ENCODE measurements at regions not wholly inside any gene's neighbourhood (a gene's known extent, or its start where the extent isn't known, plus 50 kb on each side); places are given as distances from the start of the nearest gene placed in this dataset.

DNA sequence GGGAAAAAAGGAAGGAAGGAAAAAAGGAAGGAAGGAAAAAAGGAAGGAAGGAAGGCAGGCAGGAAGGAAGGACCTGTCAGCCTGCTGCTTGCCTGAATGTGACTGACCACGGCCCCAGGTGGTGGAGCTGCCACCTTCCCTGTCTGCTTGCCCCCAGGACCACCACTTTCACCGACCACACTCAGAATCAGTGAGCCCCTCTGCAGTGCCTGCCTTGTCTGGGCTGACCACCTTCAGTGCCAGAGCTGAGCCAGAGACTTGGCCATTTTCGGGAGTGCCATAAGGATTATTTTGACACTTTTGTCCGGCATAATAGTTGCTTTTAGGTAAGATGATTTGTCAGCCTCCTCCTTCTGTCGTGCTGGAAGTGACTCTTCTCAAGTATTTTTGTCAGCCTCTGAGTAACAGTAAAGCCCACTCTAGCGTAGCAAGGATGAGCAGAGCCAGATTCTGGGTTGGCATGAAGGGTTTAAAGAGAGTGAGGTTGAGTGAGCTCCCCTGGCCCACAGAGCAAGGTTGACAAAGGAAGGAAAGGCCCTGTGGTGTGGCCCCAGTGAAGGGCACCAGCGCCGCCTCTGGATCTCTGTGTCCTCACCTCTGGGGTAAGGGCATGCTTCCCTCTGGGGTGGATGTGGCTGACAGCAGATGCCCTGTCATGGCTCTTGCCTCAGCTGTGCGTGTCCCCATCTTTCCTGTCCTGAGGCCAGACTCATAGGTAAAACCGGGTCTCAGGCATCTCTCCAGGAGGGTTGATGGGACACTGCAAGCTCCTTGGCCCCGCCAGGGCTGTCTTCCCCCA is 214.7 kb upstream of the FOXQ1 start:
- no peak overlapping the region for H3K4me2 ChIP-seq (ENCODE audit: insufficient read depth, low read length)
- H3K9me3 ChIP-seq (ENCODE audit: insufficient read depth, low read length, severe bottlenecking): no peaks in the 10 kb centered on the region
- no peak overlapping the region for H3K27ac ChIP-seq (ENCODE audit: low read length)
- H3K36me3 ChIP-seq (ENCODE audit: insufficient read depth, low read length): no peaks in the 10 kb centered on the region
- no peak overlapping the region for H3K9ac ChIP-seq (ENCODE audit: low read depth, low read length)
- DNase-seq: no peak
- H2AFZ ChIP-seq (ENCODE audit: low read depth, low read length): no peak overlapping the region
- peaks cover 11% of the 10 kb centered on the region for H3K27me3 ChIP-seq (ENCODE audit: insufficient read depth, low read length, poor library complexity)
- H3K4me3 ChIP-seq (ENCODE audit: low read depth in 1 of 2, low read length in 2 of 2): no peak overlapping the region
- no peak for ATAC-seq (ENCODE audit: insufficient read depth, low read depth)
- TF ChIP-seq, protein P1, sequence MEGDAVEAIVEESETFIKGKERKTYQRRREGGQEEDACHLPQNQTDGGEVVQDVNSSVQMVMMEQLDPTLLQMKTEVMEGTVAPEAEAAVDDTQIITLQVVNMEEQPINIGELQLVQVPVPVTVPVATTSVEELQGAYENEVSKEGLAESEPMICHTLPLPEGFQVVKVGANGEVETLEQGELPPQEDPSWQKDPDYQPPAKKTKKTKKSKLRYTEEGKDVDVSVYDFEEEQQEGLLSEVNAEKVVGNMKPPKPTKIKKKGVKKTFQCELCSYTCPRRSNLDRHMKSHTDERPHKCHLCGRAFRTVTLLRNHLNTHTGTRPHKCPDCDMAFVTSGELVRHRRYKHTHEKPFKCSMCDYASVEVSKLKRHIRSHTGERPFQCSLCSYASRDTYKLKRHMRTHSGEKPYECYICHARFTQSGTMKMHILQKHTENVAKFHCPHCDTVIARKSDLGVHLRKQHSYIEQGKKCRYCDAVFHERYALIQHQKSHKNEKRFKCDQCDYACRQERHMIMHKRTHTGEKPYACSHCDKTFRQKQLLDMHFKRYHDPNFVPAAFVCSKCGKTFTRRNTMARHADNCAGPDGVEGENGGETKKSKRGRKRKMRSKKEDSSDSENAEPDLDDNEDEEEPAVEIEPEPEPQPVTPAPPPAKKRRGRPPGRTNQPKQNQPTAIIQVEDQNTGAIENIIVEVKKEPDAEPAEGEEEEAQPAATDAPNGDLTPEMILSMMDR (IDR thresholded peaks at IDR 0.05; ENCODE audit: borderline replicate concordance, extremely low read depth, low read length, poor library complexity, severe bottlenecking): no peak
- TF ChIP-seq EZH2 (IDR thresholded peaks at IDR 0.05; ENCODE audit: borderline replicate concordance, low read depth, low read length, severe bottlenecking): no peak
- no peaks in the 10 kb centered on the region for H3K4me1 ChIP-seq (ENCODE audit: insufficient read depth, low read length)
- H3K79me2 ChIP-seq (ENCODE audit: insufficient read depth, low read length): no peaks in the 10 kb centered on the region
- no peaks in the 10 kb centered on the region for H4K20me1 ChIP-seq (ENCODE audit: insufficient read depth, low read length)

DNA sequence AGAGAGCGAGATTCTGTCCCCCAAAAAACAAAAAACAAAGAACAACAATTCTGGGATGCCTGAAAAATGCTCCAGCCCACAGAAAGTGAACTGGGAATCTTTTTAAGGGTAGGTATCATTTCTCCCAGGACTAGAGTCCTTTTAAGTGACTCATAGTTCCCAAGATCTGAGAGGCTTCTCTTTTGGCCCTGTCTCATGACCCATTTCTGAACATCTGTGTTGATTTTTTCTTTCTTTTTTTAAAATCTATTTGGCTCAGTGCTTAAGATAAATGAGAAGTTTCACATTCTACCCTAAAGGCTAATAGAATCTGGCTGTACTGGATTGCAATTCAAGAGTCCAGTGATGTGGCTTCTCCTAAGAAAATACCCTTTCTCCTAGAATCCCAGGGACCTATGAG is 217.6 kb upstream of the FOXQ1 start:
- Histone ChIP-seq H3K27ac (ENCODE audit: low read length) (no peak overlapping the region), H3K9ac (ENCODE audit: low read depth, low read length) (no peak overlapping the region), H3K9me3 (ENCODE audit: insufficient read depth, low read length, severe bottlenecking) (no peaks in the 10 kb centered on the region), H3K36me3 (ENCODE audit: insufficient read depth, low read length) (no peaks in the 10 kb centered on the region), H3K4me2 (ENCODE audit: insufficient read depth, low read length) (no peak overlapping the region), H3K4me1 (ENCODE audit: insufficient read depth, low read length) (no peaks in the 10 kb centered on the region), H3K79me2 (ENCODE audit: insufficient read depth, low read length) (no peaks in the 10 kb centered on the region), H3K27me3 (ENCODE audit: insufficient read depth, low read length, poor library complexity) (no peaks in the 10 kb centered on the region), H4K20me1 (ENCODE audit: insufficient read depth, low read length) (no peaks in the 10 kb centered on the region), H3K4me3 (ENCODE audit: low read depth in 1 of 2, low read length in 2 of 2) (no peak overlapping the region), H2AFZ (ENCODE audit: low read depth, low read length) (no peak overlapping the region)
- ATAC-seq (ENCODE audit: insufficient read depth, low read depth): no peak
- DNase-seq: no peak
- TF ChIP-seq EZH2 (IDR thresholded peaks at IDR 0.05; ENCODE audit: borderline replicate concordance, low read depth, low read length, severe bottlenecking): no peak
- TF ChIP-seq, protein P1 (IDR thresholded peaks at IDR 0.05; ENCODE audit: borderline replicate concordance, extremely low read depth, low read length, poor library complexity, severe bottlenecking): no peak

DNA sequence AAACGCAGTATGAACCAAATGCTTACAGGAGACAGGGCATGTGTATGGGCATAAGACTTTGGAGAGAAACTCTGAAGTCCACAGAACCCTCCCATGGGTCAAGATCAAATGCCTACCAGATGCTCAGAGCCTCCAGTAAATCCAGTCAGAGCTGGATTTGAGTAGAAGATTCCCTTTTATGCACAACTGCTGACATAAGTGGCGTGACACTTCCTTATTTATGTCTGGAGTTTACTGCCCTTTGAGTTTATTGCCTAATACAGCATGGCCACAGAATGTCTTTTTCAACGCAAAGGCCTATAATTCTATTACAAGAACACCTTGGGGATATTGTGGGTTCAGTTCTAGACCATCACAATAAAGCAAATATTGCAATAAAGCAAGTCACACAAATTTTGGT is 220.0 kb upstream of the FOXQ1 start:
- H3K4me3 ChIP-seq (ENCODE audit: low read depth in 1 of 2, low read length in 2 of 2): no peak overlapping the region
- H2AFZ ChIP-seq (ENCODE audit: low read depth, low read length): no peak overlapping the region
- H3K27me3 ChIP-seq (ENCODE audit: insufficient read depth, low read length, poor library complexity): no peaks in the 10 kb centered on the region
- no peaks in the 10 kb centered on the region for H3K79me2 ChIP-seq (ENCODE audit: insufficient read depth, low read length)
- H3K27ac ChIP-seq (ENCODE audit: low read length): no peak overlapping the region
- H4K20me1 ChIP-seq (ENCODE audit: insufficient read depth, low read length): no peaks in the 10 kb centered on the region
- no peak for TF ChIP-seq EZH2 (IDR thresholded peaks at IDR 0.05; ENCODE audit: borderline replicate concordance, low read depth, low read length, severe bottlenecking)
- TF ChIP-seq, protein P1 (IDR thresholded peaks at IDR 0.05; ENCODE audit: borderline replicate concordance, extremely low read depth, low read length, poor library complexity, severe bottlenecking): no peak
- no peaks in the 10 kb centered on the region for H3K9me3 ChIP-seq (ENCODE audit: insufficient read depth, low read length, severe bottlenecking)
- no peak overlapping the region for H3K4me2 ChIP-seq (ENCODE audit: insufficient read depth, low read length)
- H3K9ac ChIP-seq (ENCODE audit: low read depth, low read length): no peak overlapping the region
- DNase-seq (no peak), ATAC-seq (ENCODE audit: insufficient read depth, low read depth) (no peak)
- H3K36me3 ChIP-seq (ENCODE audit: insufficient read depth, low read length): no peaks in the 10 kb centered on the region
- no peaks in the 10 kb centered on the region for H3K4me1 ChIP-seq (ENCODE audit: insufficient read depth, low read length)

Measured in DND-41 (cell line).